Mucosa of gallbladder (tissue), 1 donor: ENCODE measurements at regions not wholly inside any gene's neighbourhood (a gene's known extent, or its start where the extent isn't known, plus 50 kb on each side); places are given as distances from the start of the nearest gene placed in this dataset.
"Not testable (repeated sequence)": the region's sequence is repeated elsewhere in the genome, so short reads cannot be mapped to it uniquely, and the experiment has no call there.

Experiments
- DNase-seq: peaks from one replicate; pipeline ENCODE4 v3.0.0-alpha.2; 2020; ENCODE audit warnings: low spot score
- donor health status: DM: no; HTN: no; CAD: no.

- no peak for DNase-seq
Observed at GRCh38 chr4:23028875-23029274, 336.1 kb downstream of the GBA3 start.

DNA sequence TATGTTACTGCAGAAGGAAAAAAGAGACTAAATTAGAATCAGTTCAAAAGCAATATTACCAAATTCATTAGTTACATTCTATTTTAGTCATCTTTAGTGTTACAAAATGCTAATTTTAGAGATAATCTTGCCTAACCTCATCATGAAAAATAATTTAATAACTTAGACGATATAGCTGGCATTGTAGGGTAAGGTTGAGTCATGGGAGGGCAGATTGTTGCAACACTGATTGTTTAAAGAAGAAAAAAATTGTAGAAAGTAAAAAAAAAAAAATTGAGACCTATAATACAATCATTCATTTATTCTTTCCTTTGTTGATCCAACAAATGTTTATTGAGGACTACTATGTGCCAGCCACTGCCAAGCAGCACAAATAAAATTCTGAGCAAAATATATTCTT, 330.9 kb downstream of the GBA3 start:
- DNase-seq, result no peak

GRCh38 chr4:23023121-23023520, 330.4 kb downstream of the GBA3 start:
- no peak for DNase-seq

- no peak for DNase-seq
Observed at GRCh38 chr4:23022032-23022431, 329.3 kb downstream of the GBA3 start.

DNA sequence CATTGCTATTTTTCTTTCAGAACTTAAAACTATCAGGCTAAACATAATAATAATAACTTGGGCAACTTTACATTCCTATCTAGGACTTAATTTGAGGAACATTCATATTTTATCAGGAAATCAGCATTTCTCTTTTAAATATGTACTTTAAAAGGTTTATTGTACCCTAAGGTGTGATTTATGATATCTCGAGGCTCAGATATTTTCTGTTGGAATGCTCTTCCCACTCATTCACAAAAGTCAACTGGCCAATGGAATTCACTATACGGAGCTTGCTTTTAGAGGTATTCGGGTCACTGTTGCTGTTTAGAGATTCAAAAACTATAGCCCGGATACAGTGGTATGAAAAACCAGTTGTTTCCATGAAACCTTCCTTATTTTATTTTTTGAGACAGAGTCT, 328.3 kb downstream of the GBA3 start:
- DNase-seq, result no peak

- not testable (repeated sequence) for DNase-seq
Observed at GRCh38 chr4:23020399-23020798, 327.7 kb downstream of the GBA3 start.

DNA sequence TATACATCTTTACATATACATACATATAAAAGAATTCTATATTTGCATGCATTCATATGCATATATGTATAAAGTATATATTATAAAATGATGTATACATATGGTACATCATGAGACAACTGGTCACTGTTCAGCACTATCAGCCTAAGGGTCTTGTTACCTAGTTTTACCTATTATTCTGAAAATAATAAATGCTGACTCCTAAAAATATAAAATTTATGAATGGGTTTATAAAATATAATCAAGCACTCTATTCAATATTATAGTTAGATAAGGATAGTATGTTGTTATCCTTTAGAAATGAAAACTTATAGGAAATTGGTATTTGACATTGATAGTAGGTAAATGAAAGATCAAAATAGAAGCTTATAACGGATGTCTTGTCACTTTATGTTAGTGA, 324.2 kb downstream of the GBA3 start:
- DNase-seq, result no peak

DNA sequence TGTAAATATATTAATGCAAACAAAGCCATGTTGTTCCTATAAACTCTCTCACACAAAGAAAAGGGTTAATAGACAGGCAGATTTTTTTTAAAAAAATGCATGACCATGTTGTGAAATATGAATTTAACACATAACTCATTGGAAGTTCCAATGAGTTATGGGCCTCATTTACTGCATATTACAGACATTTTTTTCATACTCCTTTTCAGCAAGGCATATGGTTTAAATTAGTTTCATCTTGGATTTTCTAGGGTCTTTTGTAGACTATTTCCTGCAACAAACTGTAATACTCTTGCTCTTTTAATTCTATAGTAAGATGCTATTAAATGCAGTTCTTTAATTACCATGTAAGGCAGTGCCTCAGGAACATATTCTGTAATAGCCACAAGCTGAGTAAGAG, 323.1 kb downstream of the GBA3 start:
- no peak for DNase-seq

DNA sequence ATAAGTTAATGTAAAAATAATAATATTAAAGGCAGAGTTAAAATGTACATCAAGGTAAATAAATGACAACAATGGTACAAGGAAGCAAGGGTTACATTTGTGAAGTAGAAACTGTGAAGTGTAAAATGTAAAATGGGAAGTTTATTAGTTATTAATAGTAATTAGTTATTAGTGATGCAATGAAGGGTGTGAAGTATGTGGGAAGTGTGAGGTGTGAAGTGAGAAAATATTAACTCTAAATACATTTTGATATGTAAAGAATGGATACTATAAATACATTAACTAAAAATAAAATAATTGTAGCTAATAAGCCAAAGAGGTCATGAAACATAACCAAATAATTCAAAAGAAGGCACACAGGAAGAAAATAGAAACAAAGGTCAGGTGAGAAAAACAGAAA, 316.4 kb downstream of the GBA3 start:
- DNase-seq, result no peak

DNA sequence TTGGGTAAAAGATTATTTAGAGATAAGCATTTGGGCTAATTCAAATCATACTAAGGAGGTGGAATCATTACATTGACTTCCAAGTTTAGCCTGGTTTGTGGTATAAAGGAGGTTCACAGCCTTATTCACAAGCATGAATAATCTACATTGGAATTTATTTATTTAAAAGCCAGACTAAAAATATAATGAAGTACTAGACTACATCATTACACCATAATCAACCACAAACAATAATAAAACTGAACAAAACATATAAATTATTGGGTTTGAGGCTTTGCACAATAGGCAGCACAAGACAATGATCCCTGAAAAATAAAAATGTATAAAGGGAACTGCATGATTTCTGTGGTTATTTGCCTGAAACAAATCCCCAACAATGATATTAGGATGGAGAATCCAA, 314.0 kb downstream of the GBA3 start:
- no peak for DNase-seq

DNA sequence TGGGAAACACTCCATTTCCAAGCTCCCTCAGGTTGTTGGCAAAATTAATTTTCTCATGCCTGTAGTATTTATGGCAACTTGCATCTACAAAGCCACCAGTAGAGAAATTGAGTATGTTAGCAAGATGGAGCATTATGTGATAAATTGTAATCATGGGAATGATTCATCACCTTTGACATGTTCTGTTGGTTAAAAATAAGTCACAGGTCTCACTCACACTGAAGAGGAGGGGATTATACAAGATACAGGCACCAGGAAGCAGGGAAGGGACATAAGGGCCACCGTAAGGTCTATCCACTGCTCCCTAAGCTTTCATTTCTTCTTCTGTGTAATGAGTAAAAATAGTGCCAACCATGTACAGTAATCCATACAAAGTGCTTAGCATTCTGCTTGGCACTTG, 313.0 kb downstream of the GBA3 start:
- no peak for DNase-seq

DNA sequence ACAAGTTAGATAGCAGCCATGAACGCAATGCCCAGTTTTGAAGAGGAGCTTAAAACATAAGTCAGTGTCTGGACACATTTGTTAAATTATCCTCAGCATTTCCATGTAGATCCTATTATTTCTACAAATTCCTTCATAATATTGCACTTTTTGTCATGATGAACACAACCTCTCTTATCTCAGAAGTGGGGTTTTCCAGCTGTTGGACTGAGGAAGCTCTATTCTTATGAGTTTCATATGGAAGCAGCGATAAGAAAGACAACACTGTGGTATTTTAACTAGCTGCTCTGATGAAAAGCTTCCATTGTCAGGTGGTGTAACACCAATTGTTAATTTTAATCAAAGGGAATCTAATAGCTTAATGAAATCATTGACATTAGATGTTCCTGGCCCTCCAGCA, 308.7 kb downstream of the GBA3 start:
- no peak for DNase-seq

GRCh38 chr4:22999419-22999818, 306.7 kb downstream of the GBA3 start:
- no peak for DNase-seq

- no peak for DNase-seq
Observed at GRCh38 chr4:22997358-22998224, 304.9 kb downstream of the GBA3 start.

DNA sequence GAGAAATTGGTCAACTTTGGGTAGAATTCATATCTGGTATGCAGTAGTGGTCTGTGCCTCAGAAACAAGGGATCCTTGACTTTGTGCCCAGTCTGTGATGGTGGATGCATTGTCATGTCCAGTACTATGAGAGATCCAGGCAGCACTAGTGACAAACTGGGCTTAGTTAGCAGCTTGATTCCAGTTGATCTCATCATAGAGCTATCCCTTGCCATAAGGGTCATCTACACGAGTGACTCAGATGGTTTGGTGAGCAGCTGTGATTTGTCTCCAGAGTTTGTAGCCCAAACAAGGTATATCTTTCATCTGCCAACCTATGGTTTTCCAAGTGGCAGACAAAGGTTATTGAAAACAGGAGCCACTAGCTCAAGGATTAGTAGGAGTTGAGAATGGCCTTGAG, 298.8 kb downstream of the GBA3 start:
- DNase-seq, result no peak

GRCh38 chr4:22988526-22988925, 295.8 kb downstream of the GBA3 start:
- no peak for DNase-seq

- no peak for DNase-seq
Observed at GRCh38 chr4:22987870-22988269, 295.1 kb downstream of the GBA3 start.

GRCh38 chr4:22986881-22987280, 294.1 kb downstream of the GBA3 start:
- no peak for DNase-seq

DNA sequence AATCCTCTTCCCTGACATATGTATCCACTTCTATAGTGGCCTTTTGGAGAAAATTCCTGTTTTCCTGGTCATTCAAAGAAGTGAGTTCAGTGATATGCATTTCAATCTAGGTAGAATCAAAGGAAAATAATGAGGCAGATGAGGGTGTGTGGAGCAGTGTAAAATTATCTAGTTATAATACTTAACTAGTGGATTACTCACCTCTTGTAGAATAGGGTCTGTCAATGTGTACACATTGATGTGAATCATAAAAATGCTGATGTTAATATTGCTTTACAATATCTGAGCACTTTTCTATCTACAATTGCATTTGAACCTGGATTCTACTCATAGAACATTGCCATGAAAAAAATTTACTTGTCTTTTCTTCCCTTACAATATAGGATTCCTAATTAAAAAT, 293.5 kb downstream of the GBA3 start:
- no peak for DNase-seq

DNA sequence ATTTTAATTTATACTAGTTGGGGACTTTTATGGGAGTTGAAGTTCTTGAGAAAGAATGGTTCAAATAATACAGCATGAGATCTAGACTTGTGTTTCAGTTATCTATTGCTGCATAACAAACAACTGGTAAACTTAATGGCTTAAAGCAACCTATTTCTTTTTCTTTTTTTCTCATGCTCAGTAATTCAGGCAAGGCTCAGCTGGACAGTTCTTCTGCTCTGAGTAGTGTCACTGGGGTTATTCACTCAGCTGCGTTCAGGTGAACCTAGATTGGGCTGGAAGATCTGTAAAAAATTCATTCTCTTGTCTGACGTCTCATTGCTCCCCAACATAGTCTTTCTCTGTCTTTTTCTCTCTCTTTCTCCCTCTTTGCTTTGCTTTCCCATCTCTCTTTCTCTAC, 291.7 kb downstream of the GBA3 start:
- no peak for DNase-seq

GRCh38 chr4:22978656-22979055, 285.9 kb downstream of the GBA3 start:
- no peak for DNase-seq

GRCh38 chr4:22970665-22971064, 277.9 kb downstream of the GBA3 start:
- no peak for DNase-seq

DNA sequence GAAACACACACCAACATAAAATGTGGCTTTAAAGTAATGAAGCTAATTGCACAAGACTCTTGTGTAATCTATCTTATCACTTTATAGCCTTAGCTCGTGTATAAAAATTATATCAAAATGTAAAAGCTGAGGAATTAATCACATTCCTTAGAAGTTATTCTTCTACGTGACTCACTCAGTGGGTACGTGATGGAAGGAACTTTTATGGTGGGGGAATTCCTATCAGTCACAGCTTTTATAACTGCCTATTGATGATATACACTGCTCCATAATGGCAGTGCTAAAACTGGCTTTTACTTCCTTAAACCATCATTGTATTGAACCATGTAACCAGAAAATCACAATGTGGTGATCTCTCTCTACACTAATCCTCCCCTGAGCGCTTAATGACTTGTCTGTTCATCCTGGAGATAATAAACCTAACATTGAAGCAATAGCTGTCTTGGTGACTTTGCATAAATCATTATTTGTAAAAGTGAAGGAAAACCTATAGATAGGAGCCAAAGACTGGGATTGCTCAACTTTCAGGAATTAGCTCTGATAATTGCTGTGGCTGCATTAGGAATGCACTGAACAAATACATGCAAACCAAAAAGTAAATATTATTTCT, 276.7 kb downstream of the GBA3 start:
- DNase-seq, result peak; percentile 11

- DNase-seq, result no peak
Observed at GRCh38 chr4:22962295-22962694, 269.6 kb downstream of the GBA3 start.
